HG02885 (cell line): ENCODE measurements at regions not wholly inside any gene's neighbourhood (a gene's known extent, or its start where the extent isn't known, plus 50 kb on each side); places are given as distances from the start of the nearest gene placed in this dataset.
A peak's percentile ranks its signal among the peaks of the same experiment; 100 is the strongest.

Experiments
- ATAC-seq: cut with Tn5 transposase; IDR thresholded peaks from one replicate; pipeline ENCODE4 v1.9.1; 2021; ENCODE audit warnings: mild to moderate bottlenecking; ENCODE audit not compliant: unreplicated experiment, poor library complexity

- ATAC-seq, result no peak
Measured at GRCh38 chr5:44868541-44868940, 59.8 kb downstream of the MRPS30 start.

- no peak for ATAC-seq
Measured at GRCh38 chr5:44869928-44870327, 61.2 kb downstream of the MRPS30 start.

DNA sequence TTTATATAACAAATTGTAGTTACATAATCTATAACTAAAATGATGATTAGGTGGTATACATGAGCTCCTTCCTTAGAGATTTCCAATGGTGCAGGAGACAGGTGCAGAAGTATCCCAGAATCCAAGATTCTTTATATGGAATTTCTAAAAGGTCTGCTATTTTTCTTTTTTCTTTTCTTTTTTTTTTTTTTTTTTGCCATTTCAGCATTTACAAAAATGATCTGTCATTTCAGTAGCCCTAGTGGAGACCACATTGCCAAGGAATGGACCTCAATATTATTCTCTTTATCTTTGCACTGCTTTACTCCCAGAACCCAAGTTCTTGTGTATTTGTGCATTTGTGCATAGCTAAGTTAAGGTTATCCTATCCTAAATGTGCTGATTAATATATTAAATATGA lies 61.7 kb downstream of the MRPS30 start:
- ATAC-seq, result no peak

DNA sequence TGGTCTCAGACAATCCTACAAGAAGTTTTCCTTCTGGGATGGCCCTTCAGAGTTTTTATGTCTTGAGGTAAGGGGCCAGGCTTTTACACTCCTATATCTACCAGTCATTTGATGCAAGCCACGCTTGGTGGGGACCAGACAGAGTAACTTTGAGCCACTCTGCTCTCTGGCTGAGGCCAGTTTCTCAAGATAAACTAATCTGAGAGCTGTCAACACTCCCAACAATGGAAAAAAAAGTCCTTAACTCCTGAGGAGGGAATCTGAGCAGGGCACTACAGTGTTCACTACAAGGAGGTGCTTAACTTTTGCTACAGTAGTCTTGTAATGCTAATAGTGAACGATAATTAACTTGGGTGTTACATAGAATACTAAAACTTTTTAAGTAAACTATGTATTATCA lies 62.7 kb downstream of the MRPS30 start:
- ATAC-seq, result no peak

DNA sequence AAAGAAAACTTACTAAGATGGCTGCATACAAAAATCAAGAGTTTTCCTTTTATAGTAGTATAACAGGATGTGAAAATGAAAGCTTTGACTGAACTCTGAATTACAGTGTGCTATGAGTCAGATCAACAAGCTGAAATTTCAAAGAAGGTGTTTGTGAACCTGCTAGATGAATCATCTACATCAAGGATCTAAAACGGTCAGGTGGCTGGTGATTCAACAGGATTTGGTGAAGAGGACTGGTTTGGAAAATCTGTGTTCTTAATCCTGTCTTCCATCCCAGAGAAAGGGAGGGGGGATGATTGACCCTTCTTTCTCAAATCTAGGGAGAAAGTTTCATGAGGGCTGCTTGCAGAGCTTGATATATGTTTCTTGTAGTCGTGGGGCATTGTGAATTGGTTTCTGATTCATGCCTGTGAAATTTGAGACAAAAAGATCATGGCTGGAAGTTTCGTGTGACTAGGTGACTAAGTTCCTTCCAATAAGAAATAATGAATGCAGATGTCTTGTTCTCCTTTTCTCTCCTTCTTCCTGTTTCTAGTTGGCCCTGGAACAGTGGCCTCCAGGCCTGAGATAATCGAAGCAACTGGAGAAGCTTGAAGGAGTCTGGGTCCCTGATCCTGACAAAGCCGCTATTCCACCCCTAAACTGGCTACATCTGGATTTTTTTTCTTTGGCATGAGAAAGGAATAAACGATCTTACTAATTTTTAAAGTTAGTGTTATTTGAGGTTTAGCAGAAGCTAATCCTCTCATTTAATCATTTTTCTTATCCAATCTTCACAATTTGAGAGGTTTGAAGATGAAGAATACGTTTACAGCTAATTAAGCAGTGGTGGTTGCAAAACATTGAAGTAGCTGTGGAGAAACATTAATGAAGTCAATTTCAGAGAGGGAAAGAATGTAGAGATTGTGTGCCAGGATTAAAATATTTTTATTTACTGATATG lies 67.2 kb downstream of the MRPS30 start:
- peak; percentile 99 for ATAC-seq

DNA sequence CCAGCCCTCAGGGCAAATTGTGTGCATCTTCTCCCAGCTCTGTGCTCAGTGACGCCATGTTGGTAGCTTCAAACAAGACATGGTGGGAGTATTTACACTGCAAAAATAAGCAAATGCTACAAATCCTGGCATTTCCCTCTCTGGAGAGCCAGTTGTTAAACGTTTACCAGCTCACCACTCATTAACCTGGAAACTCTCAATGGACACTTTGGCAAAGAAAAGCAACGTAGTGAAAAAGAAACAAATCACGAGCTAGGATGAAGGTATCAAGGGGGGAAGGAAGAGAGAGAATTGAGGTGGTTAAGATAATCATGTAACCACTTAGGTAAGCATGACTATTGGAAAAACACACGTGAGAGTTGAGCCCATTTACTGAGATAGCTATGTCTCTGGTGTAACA lies 72.5 kb downstream of the MRPS30 start:
- no peak for ATAC-seq

DNA sequence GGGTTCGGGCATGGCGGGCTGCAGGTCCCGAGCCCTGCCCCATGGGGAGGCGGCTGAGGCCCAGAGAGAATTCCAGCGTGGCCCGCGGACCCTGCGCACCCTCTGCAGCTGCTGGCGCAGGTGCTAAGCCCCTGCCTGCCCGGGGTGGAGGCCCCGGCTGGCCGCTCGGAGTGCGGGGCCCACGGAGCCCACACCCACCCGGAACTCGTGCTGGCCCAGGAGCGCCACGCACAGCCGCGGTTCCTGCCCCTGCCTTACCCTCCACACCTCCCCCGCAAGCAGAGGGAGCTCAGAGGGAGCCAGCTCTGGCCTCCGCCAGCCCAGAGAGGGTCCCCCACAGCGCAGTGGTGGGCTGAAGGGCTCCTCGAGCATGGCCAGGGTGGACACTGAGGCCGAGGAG lies 75.3 kb downstream of the MRPS30 start:
- no peak for ATAC-seq

DNA sequence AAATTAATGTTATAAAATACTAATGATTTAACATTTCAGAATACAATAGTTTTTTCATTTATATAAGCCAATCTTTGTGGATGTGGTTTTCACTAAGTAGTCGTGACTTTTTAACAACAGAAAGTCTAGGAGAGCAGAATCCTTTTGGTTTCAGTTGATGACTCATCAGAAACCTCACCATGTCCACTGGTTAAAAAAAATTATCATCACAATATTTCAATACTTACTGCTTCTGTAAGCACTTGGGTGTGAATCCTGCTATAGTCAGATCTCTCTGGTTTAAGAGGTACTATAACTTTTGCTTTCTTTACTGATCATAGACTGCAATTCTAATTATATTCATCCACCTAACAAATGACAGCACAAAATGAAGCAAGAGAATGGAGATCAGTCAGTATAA lies 77.2 kb downstream of the MRPS30 start:
- ATAC-seq, result peak; percentile 92

GRCh38 chr5:44887722-44888121 lies 79.0 kb downstream of the MRPS30 start:
- ATAC-seq, result peak; percentile 51

DNA sequence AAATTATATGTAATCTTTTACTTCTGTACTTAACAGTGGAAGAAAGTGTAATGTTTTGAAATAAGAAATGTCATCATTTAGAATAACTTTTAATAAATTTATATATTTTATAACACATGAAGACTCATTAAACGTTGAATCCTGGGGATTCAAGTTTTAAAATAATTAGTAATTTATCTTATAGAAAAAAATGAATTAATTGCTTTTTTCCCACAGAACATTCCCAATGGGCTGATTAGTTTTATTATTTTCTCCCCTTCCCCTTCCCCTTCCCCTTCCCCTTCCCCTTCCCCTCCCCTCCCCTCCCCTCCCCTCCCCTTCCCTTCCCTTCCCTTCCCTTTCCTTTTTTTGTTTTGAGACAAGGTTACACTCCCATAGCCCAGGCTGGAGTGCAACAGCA lies 79.7 kb downstream of the MRPS30 start:
- ATAC-seq, result no peak

- ATAC-seq, result no peak
Measured at GRCh38 chr5:44891116-44891515, 82.4 kb downstream of the MRPS30 start.

DNA sequence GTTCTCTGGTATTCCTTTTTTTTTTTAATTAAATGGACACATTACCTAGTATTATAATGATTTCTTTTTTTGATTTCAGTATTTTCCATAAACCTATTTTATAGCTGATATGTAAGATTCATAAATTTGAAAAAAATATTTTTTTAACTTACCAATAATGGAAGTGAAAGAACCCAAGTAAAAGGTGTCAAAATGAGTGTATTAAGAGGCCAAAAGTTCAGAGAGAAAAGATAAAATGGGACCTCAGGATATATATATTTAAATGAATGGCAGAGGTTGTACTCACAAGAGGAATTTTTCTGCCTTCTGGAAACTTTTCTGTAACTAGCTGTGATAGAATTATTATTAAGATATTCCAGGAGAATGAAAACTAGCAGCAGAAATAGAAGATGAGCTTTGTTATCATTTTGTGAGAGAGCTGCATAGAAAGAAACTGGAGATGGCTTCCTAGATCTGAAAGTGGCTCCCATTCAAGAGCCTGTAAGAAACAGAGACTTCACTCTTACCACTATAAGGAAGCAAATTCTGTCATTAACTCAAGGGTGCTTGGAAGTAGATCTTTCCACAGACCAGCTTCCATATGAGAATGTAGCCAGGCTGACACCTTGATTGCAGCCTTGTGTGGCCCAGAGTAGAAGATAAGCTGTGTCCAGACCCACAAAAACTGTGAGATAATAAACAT lies 91.7 kb downstream of the MRPS30 start:
- ATAC-seq, result peak; percentile 55

- ATAC-seq, result no peak
Measured at GRCh38 chr5:44907396-44907795, 98.6 kb downstream of the MRPS30 start.

DNA sequence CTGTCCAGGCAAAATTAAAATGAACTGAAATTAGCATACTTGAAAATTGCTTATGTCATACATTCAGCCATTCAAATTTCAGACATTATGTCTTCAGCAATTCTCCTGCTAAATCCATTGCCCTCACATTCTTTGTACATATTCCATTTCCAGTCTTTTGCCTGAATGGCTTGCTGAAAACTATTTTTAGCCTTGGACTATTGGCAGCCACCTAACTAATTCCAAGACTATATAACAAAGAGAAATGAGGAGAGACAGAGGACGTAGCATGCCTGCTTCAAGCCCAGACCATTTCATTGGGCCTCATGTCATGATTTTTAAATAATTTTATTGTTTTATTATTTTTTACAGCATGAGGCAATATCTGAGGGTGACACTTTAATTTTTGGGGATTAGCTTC lies 100.3 kb downstream of the MRPS30 start:
- no peak for ATAC-seq

DNA sequence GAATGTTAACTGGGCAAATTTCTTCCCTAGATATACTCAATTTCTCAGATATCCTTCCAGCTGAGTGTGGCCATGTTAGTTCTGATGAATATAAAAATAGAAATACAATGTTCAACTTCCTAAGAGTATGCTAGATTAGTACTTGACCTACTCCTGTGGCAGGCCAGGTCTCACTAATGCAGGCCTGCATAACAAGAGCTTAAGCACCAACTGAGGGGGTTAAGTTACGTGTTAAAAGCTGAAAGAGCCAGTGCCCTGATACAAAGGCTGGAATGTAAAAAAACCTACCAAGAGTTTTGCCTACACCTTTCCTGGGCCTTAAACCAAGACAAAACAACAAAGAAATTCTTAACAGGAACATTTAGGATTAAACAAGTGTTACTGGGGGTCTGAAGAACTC lies 102.8 kb downstream of the MRPS30 start:
- no peak for ATAC-seq

- no peak for ATAC-seq
Measured at GRCh38 chr5:44914221-44914620, 105.5 kb downstream of the MRPS30 start.

GRCh38 chr5:44919560-44919959 lies 110.8 kb downstream of the MRPS30 start:
- no peak for ATAC-seq

GRCh38 chr5:44927115-44927733 lies 118.5 kb downstream of the MRPS30 start:
- no peak for ATAC-seq

GRCh38 chr5:44932922-44933585 lies 124.3 kb downstream of the MRPS30 start:
- peak; percentile 98 for ATAC-seq

DNA sequence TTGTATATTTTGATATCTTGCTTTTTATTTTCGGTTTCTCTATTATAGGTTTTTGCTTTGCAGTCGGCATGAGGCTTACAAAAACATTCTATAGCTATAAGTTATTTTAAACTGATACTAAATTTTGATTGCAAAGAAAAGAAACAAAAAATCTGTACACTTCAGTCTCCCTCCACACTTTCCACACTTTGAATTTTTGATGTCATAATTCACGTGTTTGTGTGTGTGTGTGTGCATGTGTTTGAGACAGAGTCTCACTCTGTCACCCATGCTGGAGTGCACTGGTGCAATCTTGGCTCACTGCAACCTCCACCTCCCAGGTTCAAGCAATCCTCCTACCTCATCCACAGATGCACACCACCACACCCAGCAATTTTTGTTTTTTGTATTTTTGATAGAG lies 124.9 kb downstream of the MRPS30 start:
- ATAC-seq, result peak; percentile 8

GRCh38 chr5:44935262-44935661 lies 126.5 kb downstream of the MRPS30 start:
- ATAC-seq, result peak; percentile 30
